IMR-90 (cell line): ENCODE measurements at regions not wholly inside any gene's neighbourhood (a gene's known extent, or its start where the extent isn't known, plus 50 kb on each side); places are given as distances from the start of the nearest gene placed in this dataset.

Experiments used
- ATAC-seq: fragments of 200-7000 bp; cut with Tn5 transposase; 2 replicates; pipeline ENCODE4 v1.9.1; 2020; ENCODE audit warnings: low read depth, mild to moderate bottlenecking, moderate library complexity
- BruUV-seq: library from RNA; stranded (reverse); fragments of 400-500 nt; replicated peaks from 2 replicates; lab custom pipeline; 2021; lab: Mats Ljungman, UMichigan
- CTCF ChIA-PET: fragments of 300-600 bp; formaldehyde crosslinking; extraction: SDS; loops from one replicate; lab custom pipeline; 2021; ENCODE audit warnings: antibody characterized with exemption; lab: Yijun Ruan, JAX
- POLR2A ChIA-PET: fragments of 300-600 bp; sonication (Branson Sonifier 250); formaldehyde crosslinking; loops from one replicate; lab custom pipeline; 2022; ENCODE audit warnings: antibody characterized with exemption; ENCODE audit not compliant: unreplicated experiment; lab: Charles Lee
- DNase-seq: peaks from one replicate; pipeline ENCODE4 v3.0.0; 2013
- H2AFZ ChIP-seq: replicated peaks from 2 replicates; pipeline ENCODE3; 2013; ENCODE audit warnings: low read length, mild to moderate bottlenecking; ENCODE audit not compliant: poor library complexity
- H2AK5ac ChIP-seq: 2 replicates; pipeline ENCODE4 v1.6.1; 2013; ENCODE audit warnings: low read depth, low read length, inconsistent platforms
- H2AK9ac ChIP-seq: replicated peaks from 2 replicates; pipeline ENCODE3; 2013; ENCODE audit warnings: mild to moderate bottlenecking, low read depth, low read length, moderate library complexity; ENCODE audit not compliant: poor library complexity
- H2BK120ac ChIP-seq: 2 replicates; pipeline ENCODE4 v1.6.1; 2013; ENCODE audit warnings: low read depth, low read length, inconsistent platforms
- H2BK15ac ChIP-seq: 3 replicates; pipeline ENCODE4 v1.6.1; 2013; ENCODE audit warnings: low read depth, low read length, inconsistent platforms
- H2BK20ac ChIP-seq: 2 replicates; pipeline ENCODE4 v1.6.1; 2013; ENCODE audit warnings: low read depth, mild to moderate bottlenecking, inconsistent platforms, low read length, moderate library complexity
- H2BK5ac ChIP-seq: 2 replicates; pipeline ENCODE4 v1.6.1; 2013; ENCODE audit warnings: mild to moderate bottlenecking, low read depth, low read length, inconsistent platforms; ENCODE audit not compliant: poor library complexity, severe bottlenecking
- H3K14ac ChIP-seq: replicated peaks from 2 replicates; pipeline ENCODE4 v1.6.1; 2013; ENCODE audit warnings: low read depth, low read length, inconsistent platforms
- H3K18ac ChIP-seq: 2 replicates; pipeline ENCODE4 v1.6.1; 2013; ENCODE audit warnings: low read depth, low read length, control low read depth
- H3K23ac ChIP-seq: 2 replicates; pipeline ENCODE4 v1.6.1; 2013; ENCODE audit warnings: low read depth, low read length, inconsistent platforms
- H3K27ac ChIP-seq: 2 replicates; pipeline ENCODE4 v1.5.1; 2013; ENCODE audit warnings: mild to moderate bottlenecking, control low read depth, low read length; ENCODE audit not compliant: insufficient read depth
- H3K27me3 ChIP-seq: 2 replicates; pipeline ENCODE4 v1.6.1; 2013; ENCODE audit warnings: low read length; ENCODE audit not compliant: control insufficient read depth, insufficient read depth
- H3K36me3 ChIP-seq: 2 replicates; pipeline ENCODE4 v1.6.1; 2013; ENCODE audit warnings: low read length, mixed read lengths; ENCODE audit not compliant: control insufficient read depth, insufficient read depth
- H3K4ac ChIP-seq: 2 replicates; pipeline ENCODE4 v1.6.1; 2013; ENCODE audit warnings: low read depth, low read length, inconsistent platforms
- H3K4me1 ChIP-seq: 2 replicates; pipeline ENCODE4 v1.6.1; 2013; ENCODE audit warnings: low read length, mixed read lengths; ENCODE audit not compliant: control insufficient read depth, insufficient read depth
- H3K4me2 ChIP-seq: 2 replicates; pipeline ENCODE4 v1.6.1; 2013; ENCODE audit warnings: low read depth, mild to moderate bottlenecking, control low read depth, low read length, moderate library complexity
- H3K4me3 ChIP-seq: 2 replicates; pipeline ENCODE4 v1.5.1; 2013; ENCODE audit warnings: low read depth, mild to moderate bottlenecking, control low read depth, low read length, moderate library complexity; ENCODE audit not compliant: insufficient read depth
- H3K56ac ChIP-seq: 2 replicates; pipeline ENCODE4 v1.6.1; 2013; ENCODE audit warnings: low read length, inconsistent platforms; ENCODE audit not compliant: insufficient read depth; ENCODE audit errors: extremely low read depth
- H3K79me1 ChIP-seq, 2 experiments: 2 replicates each; pipeline ENCODE4 v1.6.1; 2013; ENCODE audit warnings: low read length in 2 of 2, inconsistent platforms in 1 of 2, low read depth in 1 of 2
- H3K9ac ChIP-seq: 2 replicates; pipeline ENCODE4 v1.6.1; 2013; ENCODE audit warnings: low read depth, low read length, control low read depth
- H3K9me1 ChIP-seq: 2 replicates; pipeline ENCODE4 v1.6.1; 2013; ENCODE audit warnings: low read length, inconsistent platforms; ENCODE audit not compliant: insufficient read depth
- H3K9me3 ChIP-seq: 2 replicates; pipeline ENCODE4 v1.6.1; 2013; ENCODE audit warnings: low read length; ENCODE audit not compliant: control insufficient read depth, insufficient read depth
- H4K20me1 ChIP-seq: 2 replicates; pipeline ENCODE4 v1.6.1; 2013; ENCODE audit warnings: low read length, inconsistent platforms; ENCODE audit not compliant: insufficient read depth
- H4K5ac ChIP-seq: 2 replicates; pipeline ENCODE4 v1.6.1; 2013; ENCODE audit warnings: mild to moderate bottlenecking, low read depth, low read length, control low read depth
- H4K8ac ChIP-seq, 2 experiments: 2 replicates each; pipeline ENCODE4 v1.6.1; 2013; ENCODE audit warnings: low read depth in 2 of 2, low read length in 2 of 2, control low read depth in 1 of 2, inconsistent platforms in 1 of 2
- H4K91ac ChIP-seq: 2 replicates; pipeline ENCODE4 v1.6.1; 2013; ENCODE audit warnings: low read depth, low read length, inconsistent platforms; ENCODE audit not compliant: insufficient read depth
- CEBPB ChIP-seq: IDR thresholded peaks from 2 replicates; pipeline ENCODE4 v1.6.1; 2012; ENCODE audit warnings: low read depth, low read length, improper control_type of control experiment
- SMC3 ChIP-seq: fragments of 150-350 bp; IDR thresholded peaks from 2 replicates; pipeline ENCODE4 v1.6.1; 2016; ENCODE audit warnings: low read depth, mild to moderate bottlenecking, antibody characterized with exemption, low read length, moderate library complexity
- WGBS, 2 experiments: methylation state at CpG; one replicate each; pipeline versions ENCODE4 v1.1.5 to v1.1.7; 2013; ENCODE audit warnings: missing lambda C conversion rate in 2 of 2; ENCODE audit not compliant: insufficient read length in 1 of 2; ENCODE audit errors: extremely low coverage in 2 of 2; 5-methylcytosine and 5-hydroxymethylcytosine counted together
- dilution Hi-C: fragments of 300-500 bp; cut with HindIII; formaldehyde crosslinking; loops from one replicate; pipeline ENCODE4 v1.14.3; 2018; ENCODE audit warnings: low sequenced_read_pairs; ENCODE audit not compliant: unreplicated experiment
- in situ Hi-C: fragments of 300-500 bp; cut with MboI; formaldehyde crosslinking; loops from 3 replicates; pipeline ENCODE4 v1.14.3; 2019; ENCODE audit warnings: low sequenced_read_pairs, inconsistent platforms, mixed read lengths
- intact Hi-C: fragments of 100-400 bp; cut with micrococcal nuclease; formaldehyde crosslinking; loops from 2 replicates; pipeline ENCODE4 v1.10.0; 2022

GRCh38 chr9:106697750-106698502, 165.0 kb upstream of the ZNF462 start:
- no peaks in the 10 kb centered on the region for H3K79me1 ChIP-seq
- POLR2A ChIA-PET = no interaction called here
- BruUV-seq = no TSS peak
- H3K4me2 ChIP-seq = peak overlapping the region; percentile 44
- no peaks in the 10 kb centered on the region for H4K20me1 ChIP-seq
- no peak overlapping the region for H2BK20ac ChIP-seq
- H3K18ac ChIP-seq = no peak overlapping the region
- H4K5ac ChIP-seq = no peak overlapping the region
- no peak overlapping the region for H2AK9ac ChIP-seq
- H2BK120ac ChIP-seq = no peak overlapping the region
- H2BK5ac ChIP-seq = no peak overlapping the region
- no peak overlapping the region for H3K4ac ChIP-seq
- no peak overlapping the region for H3K23ac ChIP-seq
- peak overlapping the region; percentile 65 for H2AFZ ChIP-seq
- peak overlapping the region; percentile 6; the same call in 1 of the 2 replicates for H3K4me3 ChIP-seq
- no peak overlapping the region for H3K56ac ChIP-seq
- H3K9me3 ChIP-seq = no peaks in the 10 kb centered on the region
- intact Hi-C loops = loop anchor here (1.0 kb wide), 1 partner anchor 164 kb away; no protein-coding TSS in a partner anchor
- H3K27me3 ChIP-seq = no peaks in the 10 kb centered on the region; the same call in 1 of the 2 replicates
- no peak overlapping the region for H2AK5ac ChIP-seq
- peaks cover 3% of the 10 kb centered on the region; the same call in 1 of the 2 replicates for H3K4me1 ChIP-seq
- ATAC-seq (peak; percentile 90), DNase-seq (peak; percentile 46)
- no peak overlapping the region for H4K8ac ChIP-seq
- no peak overlapping the region for H3K14ac ChIP-seq
- CTCF ChIA-PET = no interaction called here
- H3K27ac ChIP-seq = no peak overlapping the region; the same call in 1 of the 2 replicates
- WGBS, 2 experiments = no CpG with 5 or more reads among the region's 16 CpGs
- no peak overlapping the region for H3K9ac ChIP-seq
- dilution Hi-C loops = no loop called here
- H3K36me3 ChIP-seq = no peaks in the 10 kb centered on the region
- no peak overlapping the region for H4K91ac ChIP-seq
- H2BK15ac ChIP-seq = no peak overlapping the region
- in situ Hi-C loops = no loop called here
- H3K9me1 ChIP-seq = no peaks in the 10 kb centered on the region
- TF ChIP-seq SMC3 (no peak), CEBPB (peak; percentile 63; the same call in 1 of the 2 replicates)
